Body of pancreas (tissue), 4 donors: ENCODE measurements at regions not wholly inside any gene's neighbourhood (a gene's known extent, or its start where the extent isn't known, plus 50 kb on each side); places are given as distances from the start of the nearest gene placed in this dataset.

Experiments
- CTCF ChIP-seq, 7 experiments: fragments of 450-650 bp in 4 of 7; fragments of 200-600 bp in 3 of 7; sonication (generic) in 3 of 7; IDR thresholded peaks; one replicate each; pipeline ENCODE4 v1.5.1; 2016 to 2019; ENCODE audit warnings: antibody characterized with exemption in 7 of 7
- POLR2A ChIP-seq, 3 donors: fragments of 450-650 bp; IDR thresholded peaks; one replicate each; pipeline ENCODE4 v1.6.1; 2016; ENCODE audit warnings: antibody characterized with exemption in 3 of 3, mild to moderate bottlenecking in 2 of 3

GRCh38 chr5:32942225-32942989 lies 231.3 kb downstream of the NPR3 start:
- TF ChIP-seq CTCF (IDR thresholded peaks at IDR 0.05) (peak in 5 of 7 experiments; percentile 31 to 54 (median 42)), POLR2A (IDR thresholded peaks at IDR 0.05) (no peak)
